ENCODE measurements at regions not wholly inside any gene's neighbourhood (a gene's known extent, or its start where the extent isn't known, plus 50 kb on each side); places are given as distances from the start of the nearest gene placed in this dataset.

DNA sequence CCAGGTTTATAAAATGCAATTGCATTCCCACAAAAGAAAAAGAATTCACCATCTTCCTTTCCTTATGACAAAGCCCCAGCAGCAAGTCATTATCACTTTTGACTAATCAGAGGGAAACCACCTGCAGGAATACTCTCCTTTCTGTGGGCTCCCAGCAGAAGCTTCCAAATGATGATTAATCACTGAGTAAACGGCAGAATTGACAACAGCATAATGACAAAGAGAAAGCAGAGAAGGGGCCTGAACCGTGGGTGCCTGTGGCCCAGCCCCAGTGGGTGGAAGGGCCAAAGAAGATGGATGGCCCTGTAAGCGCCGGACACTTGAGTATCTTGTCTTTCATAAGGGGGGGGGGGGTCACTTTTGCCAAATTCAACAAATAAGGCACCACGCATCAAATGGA is 152.4 kb upstream of the NRBF2 start:
- TF ChIP-seq, protein P1, sequence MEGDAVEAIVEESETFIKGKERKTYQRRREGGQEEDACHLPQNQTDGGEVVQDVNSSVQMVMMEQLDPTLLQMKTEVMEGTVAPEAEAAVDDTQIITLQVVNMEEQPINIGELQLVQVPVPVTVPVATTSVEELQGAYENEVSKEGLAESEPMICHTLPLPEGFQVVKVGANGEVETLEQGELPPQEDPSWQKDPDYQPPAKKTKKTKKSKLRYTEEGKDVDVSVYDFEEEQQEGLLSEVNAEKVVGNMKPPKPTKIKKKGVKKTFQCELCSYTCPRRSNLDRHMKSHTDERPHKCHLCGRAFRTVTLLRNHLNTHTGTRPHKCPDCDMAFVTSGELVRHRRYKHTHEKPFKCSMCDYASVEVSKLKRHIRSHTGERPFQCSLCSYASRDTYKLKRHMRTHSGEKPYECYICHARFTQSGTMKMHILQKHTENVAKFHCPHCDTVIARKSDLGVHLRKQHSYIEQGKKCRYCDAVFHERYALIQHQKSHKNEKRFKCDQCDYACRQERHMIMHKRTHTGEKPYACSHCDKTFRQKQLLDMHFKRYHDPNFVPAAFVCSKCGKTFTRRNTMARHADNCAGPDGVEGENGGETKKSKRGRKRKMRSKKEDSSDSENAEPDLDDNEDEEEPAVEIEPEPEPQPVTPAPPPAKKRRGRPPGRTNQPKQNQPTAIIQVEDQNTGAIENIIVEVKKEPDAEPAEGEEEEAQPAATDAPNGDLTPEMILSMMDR (IDR thresholded peaks at IDR 0.05; ENCODE audit: extremely low read depth in 1 of 2, insufficient read depth in 1 of 2, low read depth in 1 of 2, low read length in 2 of 2): no peak
- TF ChIP-seq EZH2 (IDR thresholded peaks at IDR 0.05; ENCODE audit: borderline replicate concordance, low read depth, low read length, severe bottlenecking) (no peak), POLR2A (IDR thresholded peaks at IDR 0.05; ENCODE audit: low read depth, low read length) (no peak), JUN (IDR thresholded peaks at IDR 0.05; ENCODE audit: borderline replicate concordance, insufficient read depth, insufficient read length, low read depth) (no peak), POLR2AphosphoS5 (IDR thresholded peaks at IDR 0.05; ENCODE audit: insufficient read depth, low read depth, low read length) (no peak), MYC (IDR thresholded peaks at IDR 0.05; ENCODE audit: low read depth, low read length) (no peak), FOS (IDR thresholded peaks at IDR 0.05; ENCODE audit: borderline replicate concordance, insufficient read depth, low read length) (no peak), GATA2 (IDR thresholded peaks at IDR 0.05; ENCODE audit: insufficient read depth, insufficient read length, low read depth, low read length) (no peak)
- TF ChIP-seq, protein P2, sequence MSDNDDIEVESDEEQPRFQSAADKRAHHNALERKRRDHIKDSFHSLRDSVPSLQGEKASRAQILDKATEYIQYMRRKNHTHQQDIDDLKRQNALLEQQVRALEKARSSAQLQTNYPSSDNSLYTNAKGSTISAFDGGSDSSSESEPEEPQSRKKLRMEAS (IDR thresholded peaks at IDR 0.05; ENCODE audit: insufficient read depth, insufficient read length): no peak

All from endothelial cell of umbilical vein (primary cell).